ENCODE measurements at regions not wholly inside any gene's neighbourhood (a gene's known extent, or its start where the extent isn't known, plus 50 kb on each side); places are given as distances from the start of the nearest gene placed in this dataset.

DNA sequence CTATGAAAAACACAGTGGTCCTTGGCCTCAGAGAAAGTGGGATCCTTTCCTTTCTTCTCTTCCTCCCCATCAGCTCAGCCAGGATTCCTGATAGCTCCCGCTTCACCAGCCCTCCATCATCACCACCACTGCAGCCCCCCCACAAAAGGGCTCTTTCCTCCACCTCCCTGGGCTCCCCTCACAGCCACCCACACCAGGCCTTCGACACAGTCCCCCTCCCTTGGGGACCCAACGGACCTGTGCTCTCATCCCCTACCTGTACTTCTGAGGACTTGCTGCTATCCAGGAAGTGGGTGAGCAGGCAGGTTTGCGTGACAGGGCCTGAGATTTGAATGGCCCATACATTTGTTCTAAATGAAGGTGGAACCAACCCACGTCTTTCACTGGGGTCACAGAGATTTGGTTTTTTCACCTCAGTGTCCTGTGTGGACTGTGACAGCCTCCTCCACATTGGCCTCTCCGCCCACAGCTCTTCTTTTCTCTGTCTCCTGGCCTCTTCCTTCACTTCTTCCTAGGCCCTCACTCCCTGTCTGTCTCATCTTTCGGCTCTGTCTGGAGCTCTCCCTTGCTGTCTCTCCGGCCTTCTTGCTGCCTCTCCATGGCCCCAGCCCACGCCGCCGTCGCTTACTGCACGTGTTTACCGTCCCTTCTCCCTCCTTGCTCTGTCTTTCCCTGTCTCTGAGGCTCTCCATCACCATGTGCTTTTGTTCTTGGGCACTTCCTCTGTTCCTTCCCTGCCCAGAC is 238.6 kb downstream of the FOXD2 start:
- DNase-seq (ENCODE audit: low read depth, low spot score), result no peak
- Histone ChIP-seq H3K27ac (ENCODE audit: control insufficient read depth, insufficient read depth, low read length) (no peak overlapping the region), H3K4me3 (ENCODE audit: control insufficient read depth in 2 of 3, extremely low read depth in 1 of 3, insufficient read depth in 2 of 3, low read depth in 1 of 3, low read length in 3 of 3) (no peak overlapping the region), H2AFZ (ENCODE audit: control insufficient read depth, low read length) (no peak overlapping the region), H3K9me3 (ENCODE audit: control insufficient read depth, low read depth, low read length) (no peaks in the 10 kb centered on the region), H3K9me1 (ENCODE audit: control insufficient read depth, extremely low read depth, insufficient read depth, low read length) (no peaks in the 10 kb centered on the region), H3K79me2 (ENCODE audit: control insufficient read depth, insufficient read depth, low read length) (no peaks in the 10 kb centered on the region), H3K4me1 (ENCODE audit: control insufficient read depth, extremely low read depth, insufficient read depth, low read length) (no peaks in the 10 kb centered on the region), H3K27me3 (ENCODE audit: control insufficient read depth, extremely low read depth, insufficient read depth, low read length) (no peaks in the 10 kb centered on the region), H3K4me2 (ENCODE audit: control insufficient read depth, extremely low read depth, insufficient read depth, low read depth, low read length) (no peak overlapping the region), H3K9ac (ENCODE audit: control insufficient read depth, extremely low read depth, insufficient read depth, low read length) (no peak overlapping the region), H3K36me3 (ENCODE audit: control insufficient read depth in 2 of 2, extremely low read depth in 1 of 2, insufficient read depth in 2 of 2, low read length in 2 of 2) (no peaks in the 10 kb centered on the region), H4K20me1 (ENCODE audit: control insufficient read depth, extremely low read depth, insufficient read depth, low read length) (no peaks in the 10 kb centered on the region)
- dilution Hi-C loops (cut with MboI; ENCODE audit: extremely low pct_ligation_motif_present, low sequenced_read_pairs), result no loop called here
- TF ChIP-seq, protein P1, sequence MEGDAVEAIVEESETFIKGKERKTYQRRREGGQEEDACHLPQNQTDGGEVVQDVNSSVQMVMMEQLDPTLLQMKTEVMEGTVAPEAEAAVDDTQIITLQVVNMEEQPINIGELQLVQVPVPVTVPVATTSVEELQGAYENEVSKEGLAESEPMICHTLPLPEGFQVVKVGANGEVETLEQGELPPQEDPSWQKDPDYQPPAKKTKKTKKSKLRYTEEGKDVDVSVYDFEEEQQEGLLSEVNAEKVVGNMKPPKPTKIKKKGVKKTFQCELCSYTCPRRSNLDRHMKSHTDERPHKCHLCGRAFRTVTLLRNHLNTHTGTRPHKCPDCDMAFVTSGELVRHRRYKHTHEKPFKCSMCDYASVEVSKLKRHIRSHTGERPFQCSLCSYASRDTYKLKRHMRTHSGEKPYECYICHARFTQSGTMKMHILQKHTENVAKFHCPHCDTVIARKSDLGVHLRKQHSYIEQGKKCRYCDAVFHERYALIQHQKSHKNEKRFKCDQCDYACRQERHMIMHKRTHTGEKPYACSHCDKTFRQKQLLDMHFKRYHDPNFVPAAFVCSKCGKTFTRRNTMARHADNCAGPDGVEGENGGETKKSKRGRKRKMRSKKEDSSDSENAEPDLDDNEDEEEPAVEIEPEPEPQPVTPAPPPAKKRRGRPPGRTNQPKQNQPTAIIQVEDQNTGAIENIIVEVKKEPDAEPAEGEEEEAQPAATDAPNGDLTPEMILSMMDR (optimal IDR thresholded peaks at IDR 0.05 in 1 of 3, IDR thresholded peaks at IDR 0.05 in 1 of 3, conservative IDR thresholded peaks at IDR 0.05 in 1 of 3; ENCODE audit: extremely low read depth in 1 of 3, insufficient read depth in 2 of 3, low read length in 3 of 3), result no peak
- no peak for TF ChIP-seq EZH2 (IDR thresholded peaks at IDR 0.05; ENCODE audit: low read length)
- no peak for FAIRE-seq

DNA sequence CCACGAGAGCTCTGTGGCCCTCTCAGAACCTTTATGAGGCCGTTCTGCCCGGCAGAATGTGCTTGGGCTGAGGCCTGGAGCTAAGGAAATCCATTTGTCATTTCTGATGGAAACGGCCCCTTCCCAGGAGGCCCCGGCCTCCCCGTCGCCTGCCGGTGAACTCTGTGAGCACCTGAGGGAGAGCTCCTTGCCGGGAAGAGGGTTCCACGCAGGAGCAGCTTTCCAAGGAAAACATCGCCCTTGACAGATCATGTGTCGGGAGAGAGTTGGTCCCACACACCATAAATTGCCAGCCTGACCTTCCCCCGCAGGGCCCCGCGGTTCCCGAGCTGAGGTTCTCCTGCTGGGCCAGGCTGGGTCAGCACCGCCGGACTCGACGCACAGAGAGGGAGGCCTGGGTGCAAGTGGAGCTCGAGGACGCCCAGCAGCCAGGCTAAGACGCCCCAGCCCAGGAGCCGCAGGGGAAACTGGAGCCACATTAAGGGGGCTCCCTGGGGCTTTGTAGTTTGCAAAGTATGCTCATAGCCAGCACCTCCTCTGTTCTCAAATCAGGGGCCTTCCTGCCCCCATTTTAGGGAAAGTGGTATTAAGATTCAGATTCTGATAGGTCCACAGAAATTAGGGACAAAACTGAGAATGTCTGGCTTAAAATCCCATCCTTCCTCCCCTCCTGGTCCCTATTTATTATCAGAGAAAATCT is 239.5 kb downstream of the FOXD2 start:
- H2AFZ ChIP-seq (ENCODE audit: control insufficient read depth, low read length), result no peak overlapping the region
- no peaks in the 10 kb centered on the region for H4K20me1 ChIP-seq (ENCODE audit: control insufficient read depth, extremely low read depth, insufficient read depth, low read length)
- H3K4me1 ChIP-seq (ENCODE audit: control insufficient read depth, extremely low read depth, insufficient read depth, low read length), result no peaks in the 10 kb centered on the region
- TF ChIP-seq EZH2 (IDR thresholded peaks at IDR 0.05; ENCODE audit: low read length), result no peak
- TF ChIP-seq, protein P1 (optimal IDR thresholded peaks at IDR 0.05 in 1 of 3, IDR thresholded peaks at IDR 0.05 in 1 of 3, conservative IDR thresholded peaks at IDR 0.05 in 1 of 3; ENCODE audit: extremely low read depth in 1 of 3, insufficient read depth in 2 of 3, low read length in 3 of 3), result no peak
- no peak overlapping the region for H3K4me2 ChIP-seq (ENCODE audit: control insufficient read depth, extremely low read depth, insufficient read depth, low read depth, low read length)
- DNase-seq (ENCODE audit: low read depth, low spot score), result no peak
- H3K27me3 ChIP-seq (ENCODE audit: control insufficient read depth, extremely low read depth, insufficient read depth, low read length), result no peaks in the 10 kb centered on the region
- no peaks in the 10 kb centered on the region for H3K9me1 ChIP-seq (ENCODE audit: control insufficient read depth, extremely low read depth, insufficient read depth, low read length)
- H3K79me2 ChIP-seq (ENCODE audit: control insufficient read depth, insufficient read depth, low read length), result no peaks in the 10 kb centered on the region
- dilution Hi-C loops (cut with MboI; ENCODE audit: extremely low pct_ligation_motif_present, low sequenced_read_pairs), result no loop called here
- H3K27ac ChIP-seq (ENCODE audit: control insufficient read depth, insufficient read depth, low read length), result no peak overlapping the region
- no peak overlapping the region for H3K9ac ChIP-seq (ENCODE audit: control insufficient read depth, extremely low read depth, insufficient read depth, low read length)
- H3K4me3 ChIP-seq (ENCODE audit: control insufficient read depth in 2 of 3, extremely low read depth in 1 of 3, insufficient read depth in 2 of 3, low read depth in 1 of 3, low read length in 3 of 3), result no peak overlapping the region
- FAIRE-seq, result no peak
- H3K9me3 ChIP-seq (ENCODE audit: control insufficient read depth, low read depth, low read length), result no peaks in the 10 kb centered on the region
- H3K36me3 ChIP-seq (ENCODE audit: control insufficient read depth in 2 of 2, extremely low read depth in 1 of 2, insufficient read depth in 2 of 2, low read length in 2 of 2), result no peaks in the 10 kb centered on the region
